HG03558 (cell line): ENCODE measurements at regions not wholly inside any gene's neighbourhood (a gene's known extent, or its start where the extent isn't known, plus 50 kb on each side); places are given as distances from the start of the nearest gene placed in this dataset.
"Not testable (repeated sequence)": the region's sequence is repeated elsewhere in the genome, so short reads cannot be mapped to it uniquely, and the experiment has no call there.

Source experiments
- ATAC-seq: cut with Tn5 transposase; IDR thresholded peaks from one replicate; pipeline ENCODE4 v1.9.1; 2021; ENCODE audit warnings: moderate number of reproducible peaks; ENCODE audit not compliant: unreplicated experiment; ENCODE audit errors: extremely low read depth

DNA sequence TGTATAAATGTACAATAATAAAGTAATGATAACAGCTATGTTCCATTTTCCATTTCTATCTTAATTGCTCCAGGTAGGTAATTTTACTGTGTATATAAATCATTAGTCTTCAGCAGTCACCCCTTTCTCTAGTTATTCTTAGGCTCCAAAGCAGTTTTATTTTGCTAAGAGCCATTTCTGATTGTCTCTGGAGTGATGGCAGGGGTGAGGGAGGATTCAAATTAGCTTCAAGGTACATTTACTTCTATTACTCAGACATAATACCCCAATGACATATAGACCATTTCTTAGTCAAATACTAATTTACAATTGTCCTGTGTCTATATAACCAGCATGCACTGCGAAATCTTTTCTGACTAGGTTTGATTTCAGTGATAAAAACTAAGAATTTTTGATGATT lies 663.4 kb upstream of the PRMT6 start:
- ATAC-seq: no peak

- no peak for ATAC-seq
Measured at GRCh38 chr1:106396020-106396419, 660.5 kb upstream of the PRMT6 start.

DNA sequence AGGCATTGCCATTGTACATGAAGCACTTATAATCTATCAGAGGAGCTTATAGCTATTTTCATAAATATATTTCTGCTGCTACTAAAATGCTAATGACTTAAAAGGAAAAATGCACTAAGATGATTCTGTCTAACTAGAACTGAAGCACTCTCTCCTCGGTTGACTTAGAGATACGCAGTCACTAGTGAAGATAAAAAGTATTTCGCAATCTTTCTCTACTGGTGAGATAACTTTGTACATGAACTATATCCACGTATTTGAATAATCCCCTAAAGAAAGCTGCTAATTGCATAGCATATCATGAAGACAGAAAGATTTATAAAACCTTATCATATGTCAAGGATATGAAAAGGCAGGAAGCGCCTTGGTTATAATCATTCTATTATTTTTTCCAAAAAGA lies 658.1 kb upstream of the PRMT6 start:
- ATAC-seq: no peak

DNA sequence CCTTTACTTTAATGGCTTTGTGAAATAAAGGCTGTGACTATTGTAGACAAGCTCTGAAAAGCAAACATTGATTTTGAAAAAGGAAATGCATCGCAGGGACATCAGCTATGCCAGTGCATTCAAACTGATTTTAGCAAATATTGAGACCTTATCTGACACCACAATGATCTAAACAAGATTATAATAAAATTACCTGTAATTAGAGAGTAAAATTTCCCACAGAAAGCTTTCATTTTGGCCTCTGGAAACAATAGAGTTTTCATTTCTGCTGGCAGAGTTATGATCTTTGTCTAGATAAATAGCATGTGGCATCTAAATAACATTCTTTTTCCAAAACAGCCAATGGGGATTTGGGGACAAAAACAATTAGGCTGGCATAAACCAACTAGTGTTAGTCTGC lies 650.4 kb upstream of the PRMT6 start:
- ATAC-seq: no peak

GRCh38 chr1:106412321-106412720 lies 644.2 kb upstream of the PRMT6 start:
- not testable (repeated sequence) for ATAC-seq

DNA sequence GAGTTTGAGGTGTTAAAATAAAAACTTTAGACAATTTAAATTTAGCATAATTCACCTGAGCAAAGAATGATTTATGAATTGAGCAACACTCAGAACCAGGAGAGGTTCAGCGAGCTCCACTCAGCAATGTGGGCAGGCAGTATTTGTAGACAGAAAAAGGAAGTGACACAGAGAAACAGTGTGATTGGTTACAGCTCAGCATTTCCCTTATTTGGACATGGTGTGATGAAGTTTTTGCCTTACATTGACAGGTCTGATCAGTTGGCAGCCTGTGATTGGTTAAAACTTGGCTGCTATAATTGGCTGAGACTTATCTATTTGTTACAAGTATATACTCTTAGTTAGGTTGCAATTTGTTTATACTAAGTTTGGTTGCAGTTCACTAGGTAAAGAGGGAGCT lies 621.2 kb upstream of the PRMT6 start:
- ATAC-seq: no peak

GRCh38 chr1:106439475-106439874 lies 617.0 kb upstream of the PRMT6 start:
- ATAC-seq: no peak

- ATAC-seq: no peak
Measured at GRCh38 chr1:106447466-106447865, 609.0 kb upstream of the PRMT6 start.

GRCh38 chr1:106456832-106457231 lies 599.6 kb upstream of the PRMT6 start:
- no peak for ATAC-seq

GRCh38 chr1:106457368-106457767 lies 599.1 kb upstream of the PRMT6 start:
- no peak for ATAC-seq

DNA sequence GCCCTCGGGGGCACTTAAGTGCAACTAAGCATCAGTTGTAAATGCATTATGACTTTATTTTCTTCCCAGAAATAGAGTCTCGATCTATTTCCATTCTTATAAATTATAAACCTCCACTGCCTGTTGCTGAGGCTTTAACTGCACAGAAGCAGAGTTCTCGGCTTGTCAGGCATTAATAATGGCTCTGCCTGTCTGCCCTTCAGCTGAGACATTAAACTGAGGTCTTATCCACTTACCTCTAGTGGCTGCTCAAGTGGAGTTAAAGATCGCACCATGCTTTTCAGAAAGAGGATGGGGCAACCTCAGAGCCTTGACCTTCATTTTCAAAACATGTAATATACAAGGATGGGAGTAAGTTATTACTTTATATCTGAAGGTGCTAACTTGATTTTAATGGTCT lies 597.6 kb upstream of the PRMT6 start:
- no peak for ATAC-seq

GRCh38 chr1:106459418-106459817 lies 597.1 kb upstream of the PRMT6 start:
- no peak for ATAC-seq

DNA sequence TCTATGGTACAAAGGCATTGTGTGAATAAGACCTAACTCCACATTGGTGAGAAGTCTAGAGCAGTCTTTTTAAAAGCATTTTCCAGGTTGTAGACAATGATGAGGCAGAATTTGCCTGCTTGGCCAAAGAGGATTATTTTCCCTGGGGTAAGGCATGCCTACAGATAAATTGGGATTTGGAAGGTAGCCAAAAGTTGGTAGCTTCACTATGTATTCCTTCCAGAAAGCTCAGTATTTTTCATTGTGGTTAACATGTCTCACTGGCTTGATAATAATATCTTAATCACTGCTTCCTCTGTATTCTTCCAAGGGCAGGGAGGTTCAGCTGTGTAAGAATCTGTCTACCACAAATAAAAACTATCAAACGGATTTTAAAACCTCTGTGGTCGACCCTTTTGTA lies 590.8 kb upstream of the PRMT6 start:
- ATAC-seq: no peak

DNA sequence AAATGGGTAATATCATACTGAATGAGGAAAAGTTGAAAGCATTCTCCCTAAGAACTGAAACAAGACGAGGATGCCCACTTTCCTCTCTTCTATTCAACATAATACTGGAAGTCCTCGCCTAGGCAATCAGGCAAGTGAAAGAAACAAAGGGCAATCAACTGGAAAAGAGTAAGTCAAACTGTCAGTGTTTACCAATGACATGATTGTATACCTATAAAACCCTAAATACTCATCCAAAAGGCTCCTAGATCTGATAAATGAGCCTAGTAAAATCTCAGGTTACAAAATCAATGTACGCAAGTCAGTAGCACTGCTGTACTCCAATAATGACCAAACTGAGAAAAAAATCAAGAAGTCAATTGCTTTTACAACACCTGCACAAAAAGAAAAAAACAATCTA lies 575.8 kb upstream of the PRMT6 start:
- ATAC-seq: no peak

GRCh38 chr1:106492880-106493279 lies 563.6 kb upstream of the PRMT6 start:
- no peak for ATAC-seq

- no peak for ATAC-seq
Measured at GRCh38 chr1:106494646-106495045, 561.8 kb upstream of the PRMT6 start.

- ATAC-seq: no peak
Measured at GRCh38 chr1:106498238-106498637, 558.2 kb upstream of the PRMT6 start.

- no peak for ATAC-seq
Measured at GRCh38 chr1:106502659-106503058, 553.8 kb upstream of the PRMT6 start.

DNA sequence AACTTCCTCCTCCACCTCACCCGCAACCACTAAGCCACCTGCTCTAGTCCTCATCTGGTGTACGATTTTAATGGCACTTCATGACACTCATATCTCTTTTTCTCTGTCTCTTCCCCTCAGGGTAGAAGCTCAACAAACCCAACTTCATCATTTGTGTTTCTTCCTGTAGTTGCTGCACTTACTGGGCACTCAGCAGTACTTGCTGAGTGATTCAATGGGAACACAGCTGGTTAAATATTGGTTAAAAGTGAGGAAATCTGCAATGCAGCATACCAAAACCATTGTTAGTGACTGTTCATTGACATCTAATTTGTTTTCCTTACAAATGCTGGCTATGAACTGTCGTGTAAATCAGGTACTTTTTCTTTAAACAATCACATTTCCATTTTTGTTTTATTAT lies 541.1 kb upstream of the PRMT6 start:
- no peak for ATAC-seq

- ATAC-seq: no peak
Measured at GRCh38 chr1:106517224-106517623, 539.2 kb upstream of the PRMT6 start.

DNA sequence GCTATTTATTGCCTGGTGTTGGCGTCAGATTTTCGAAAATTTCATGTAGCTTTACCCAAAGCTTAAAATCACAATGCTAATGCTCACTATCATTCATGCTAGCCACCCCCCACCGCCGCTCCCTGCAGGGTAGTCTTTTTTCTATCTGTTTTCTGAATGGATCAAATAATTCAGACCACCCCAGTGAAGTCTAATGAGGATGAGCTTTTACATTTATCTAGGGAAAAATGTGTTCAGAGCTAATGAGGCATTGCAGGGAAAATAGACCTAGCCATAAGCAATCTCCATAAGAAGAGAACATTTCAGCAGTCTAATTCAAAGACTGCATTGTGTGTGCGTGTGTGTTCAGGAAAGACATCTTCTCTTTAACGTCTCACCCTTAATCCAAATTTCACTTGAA lies 533.0 kb upstream of the PRMT6 start:
- ATAC-seq: no peak

GRCh38 chr1:106524631-106525030 lies 531.8 kb upstream of the PRMT6 start:
- no peak for ATAC-seq

DNA sequence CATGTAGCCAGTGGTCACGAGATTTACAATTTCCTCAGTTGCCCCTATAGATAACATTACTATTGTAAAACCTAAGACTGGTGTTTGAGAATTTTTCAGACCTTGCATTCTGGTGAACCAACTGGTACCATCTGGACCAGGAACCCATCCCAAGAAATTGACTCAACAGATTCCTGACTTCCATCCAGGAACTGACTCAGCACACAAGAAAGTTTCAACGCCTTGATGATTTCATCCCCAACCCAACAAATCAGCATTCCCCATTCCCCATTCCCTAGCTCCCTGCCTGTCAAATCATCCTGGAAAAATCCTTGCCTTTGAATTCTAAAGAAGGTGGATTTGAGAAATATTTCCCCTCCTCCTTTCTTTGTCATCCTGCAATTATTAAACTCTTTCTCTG lies 529.8 kb upstream of the PRMT6 start:
- no peak for ATAC-seq
